GM06990 (cell line): ENCODE measurements at regions not wholly inside any gene's neighbourhood (a gene's known extent, or its start where the extent isn't known, plus 50 kb on each side); places are given as distances from the start of the nearest gene placed in this dataset.

Experiments
- DNase-seq: peaks from one replicate; pipeline ENCODE4 v3.0.0-alpha.2; 2011; ENCODE audit not compliant: insufficient read length; ENCODE audit errors: extremely low read depth
- H3K27me3 ChIP-seq: replicated peaks from 2 replicates; pipeline ENCODE4 v1.6.0; 2011; ENCODE audit warnings: low read length; ENCODE audit not compliant: control insufficient read depth, insufficient read depth
- H3K36me3 ChIP-seq: 2 replicates; pipeline ENCODE4 v1.5.1; 2011; ENCODE audit warnings: low read length; ENCODE audit not compliant: control insufficient read depth, insufficient read depth
- H3K4me3 ChIP-seq: replicated peaks from 2 replicates; pipeline ENCODE4 v1.5.1; 2011; ENCODE audit warnings: low read depth, mild to moderate bottlenecking, control low read depth, low read length
- CTCF ChIP-seq: IDR thresholded peaks from 2 replicates; pipeline ENCODE4 v1.5.1; 2011; ENCODE audit warnings: low read length, control low read depth, mild to moderate bottlenecking, inconsistent platforms; ENCODE audit not compliant: insufficient read depth, poor library complexity, severe bottlenecking

- no peaks in the 10 kb centered on the region for H3K27me3 ChIP-seq
- no peak for TF ChIP-seq CTCF
Observed at GRCh38 chr5:26229848-26230247, 808.5 kb downstream of the CDH9 start.

GRCh38 chr5:26227245-26227644 lies 811.1 kb downstream of the CDH9 start:
- H3K4me3 ChIP-seq: no peak overlapping the region
- H3K36me3 ChIP-seq: no peaks in the 10 kb centered on the region
- no peaks in the 10 kb centered on the region for H3K27me3 ChIP-seq
- TF ChIP-seq CTCF: no peak
- no peak for DNase-seq

More at GRCh38 chr5:26229848-26230247, 808.5 kb downstream of the CDH9 start:
- Histone ChIP-seq H3K4me3 (no peak overlapping the region), H3K36me3 (no peaks in the 10 kb centered on the region)
- no peak for DNase-seq

- no peak for TF ChIP-seq CTCF
Observed at GRCh38 chr5:26205121-26205520, 833.3 kb downstream of the CDH9 start.

GRCh38 chr5:26193626-26194025 lies 844.8 kb downstream of the CDH9 start:
- no peak for DNase-seq
- no peaks in the 10 kb centered on the region for H3K36me3 ChIP-seq
- no peak for TF ChIP-seq CTCF

More at GRCh38 chr5:26205121-26205520, 833.3 kb downstream of the CDH9 start:
- Histone ChIP-seq H3K4me3 (no peak overlapping the region), H3K27me3 (no peaks in the 10 kb centered on the region), H3K36me3 (no peaks in the 10 kb centered on the region)
- no peak for DNase-seq

GRCh38 chr5:26192486-26192885 lies 845.9 kb downstream of the CDH9 start:
- H3K36me3 ChIP-seq: no peaks in the 10 kb centered on the region
- no peak for TF ChIP-seq CTCF
- DNase-seq: no peak
- H3K27me3 ChIP-seq: no peaks in the 10 kb centered on the region
- H3K4me3 ChIP-seq: no peak overlapping the region

More at GRCh38 chr5:26193626-26194025, 844.8 kb downstream of the CDH9 start:
- H3K4me3 ChIP-seq: no peak overlapping the region
- H3K27me3 ChIP-seq: no peaks in the 10 kb centered on the region

GRCh38 chr5:26181582-26181981 lies 856.8 kb downstream of the CDH9 start:
- no peak for DNase-seq
- H3K4me3 ChIP-seq: no peak overlapping the region
- TF ChIP-seq CTCF: no peak

More at GRCh38 chr5:26181582-26181981, 856.8 kb downstream of the CDH9 start:
- Histone ChIP-seq H3K27me3 (no peaks in the 10 kb centered on the region), H3K36me3 (no peaks in the 10 kb centered on the region)
